ENCODE measurements at regions not wholly inside any gene's neighbourhood (a gene's known extent, or its start where the extent isn't known, plus 50 kb on each side); places are given as distances from the start of the nearest gene placed in this dataset.

DNA sequence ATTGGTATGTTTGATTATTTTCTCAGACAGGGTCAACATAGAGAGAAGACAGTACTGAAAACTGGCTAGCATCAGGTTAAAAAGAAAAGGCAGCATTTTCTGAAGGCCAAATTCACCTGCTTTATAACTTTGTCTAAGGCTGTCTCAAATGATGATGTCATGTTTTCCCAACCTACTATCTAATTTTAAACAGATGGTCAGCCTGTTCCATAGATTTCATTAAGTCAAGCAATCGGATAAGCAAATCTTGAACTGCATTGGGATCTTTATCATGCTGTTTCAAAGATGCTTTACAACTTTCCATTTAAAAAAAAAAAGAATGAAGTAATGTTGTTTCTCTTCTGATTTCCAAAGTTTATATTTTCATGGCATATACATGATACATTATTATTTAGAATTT, 56.3 kb upstream of the SPOPL start:
- Histone ChIP-seq H3K4me3 (ENCODE audit: low read depth, low read length) (no peak overlapping the region), H3K27ac (ENCODE audit: low read depth, low read length) (no peak overlapping the region), H3K27me3 (ENCODE audit: control insufficient read depth, insufficient read depth, low read length) (no peaks in the 10 kb centered on the region), H3K9me3 (ENCODE audit: control insufficient read depth, insufficient read depth, low read length) (no peaks in the 10 kb centered on the region)
- no peak for DNase-seq (ENCODE audit: low read depth, low spot score)
- ChIA-PET POLR2A (no interaction called here), CTCF (no interaction called here)
- no peak for TF ChIP-seq CTCF (IDR thresholded peaks at IDR 0.05; ENCODE audit: low read depth, low read length)

DNA sequence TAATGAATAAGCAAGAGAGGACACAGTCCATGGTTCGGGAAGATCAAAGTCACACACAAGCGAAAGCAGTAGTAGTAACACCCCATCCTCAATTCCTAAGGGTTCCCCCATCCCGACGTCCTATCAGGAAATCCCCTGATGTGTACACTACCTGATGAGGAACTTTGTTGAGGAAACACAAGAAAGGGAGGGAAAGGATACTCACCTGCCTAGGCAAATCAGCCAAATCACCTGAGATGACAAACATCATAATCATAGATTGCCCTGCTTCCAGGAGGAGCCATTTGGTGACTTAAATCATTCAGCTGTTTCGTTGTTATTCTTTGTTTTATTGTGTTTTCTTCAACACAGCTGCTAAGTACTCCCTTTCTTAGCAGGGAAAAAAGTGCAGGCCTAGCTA, 55.5 kb upstream of the SPOPL start:
- POLR2A ChIA-PET = no interaction called here
- CTCF ChIA-PET = no interaction called here

DNA sequence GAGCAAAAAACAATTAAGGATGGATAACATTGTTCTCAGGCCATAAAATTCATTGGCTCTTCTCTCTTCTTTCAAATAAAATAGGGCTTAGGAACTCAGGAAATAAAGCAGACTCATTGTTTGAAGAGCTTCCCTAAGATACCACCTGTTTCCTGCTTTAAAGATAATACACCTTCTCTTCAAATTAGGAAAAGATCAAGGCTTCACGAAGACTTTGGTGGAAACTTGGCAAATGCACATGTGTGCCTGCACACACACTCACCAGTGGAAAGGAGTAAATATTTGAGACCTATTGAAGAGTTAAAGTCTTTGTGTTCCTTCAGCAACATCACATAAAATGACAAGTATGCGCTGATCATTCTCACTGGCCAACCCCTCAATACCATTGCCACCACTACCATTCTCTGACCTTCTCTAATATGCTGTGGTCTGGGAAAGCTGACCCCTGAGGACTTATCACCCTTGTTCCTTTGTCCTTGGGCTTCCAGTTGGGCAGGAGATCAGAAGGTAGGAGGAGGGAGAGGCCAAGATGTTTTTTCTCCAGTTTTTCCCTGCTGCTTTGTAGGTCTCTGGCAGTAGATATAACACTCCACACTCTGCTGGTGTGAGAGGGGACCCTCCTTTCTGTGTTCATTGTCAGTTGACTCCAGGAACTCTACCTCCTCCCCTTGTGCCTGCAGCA, 53.5 kb upstream of the SPOPL start:
- TF ChIP-seq CTCF (IDR thresholded peaks at IDR 0.05; ENCODE audit: low read depth, low read length) = no peak
- ChIA-PET POLR2A (no interaction called here), CTCF (no interaction called here)
- no peak for DNase-seq (ENCODE audit: low read depth, low spot score)
- Histone ChIP-seq H3K27me3 (ENCODE audit: control insufficient read depth, insufficient read depth, low read length) (no peaks in the 10 kb centered on the region), H3K27ac (ENCODE audit: low read depth, low read length) (no peak overlapping the region), H3K4me3 (ENCODE audit: low read depth, low read length) (no peak overlapping the region), H3K9me3 (ENCODE audit: control insufficient read depth, insufficient read depth, low read length) (no peaks in the 10 kb centered on the region)

More for the DNA sequence above, 55.5 kb upstream of the SPOPL start:
- Histone ChIP-seq H3K9me3 (ENCODE audit: control insufficient read depth, insufficient read depth, low read length) (no peaks in the 10 kb centered on the region), H3K27ac (ENCODE audit: low read depth, low read length) (no peak overlapping the region), H3K4me3 (ENCODE audit: low read depth, low read length) (no peak overlapping the region), H3K27me3 (ENCODE audit: control insufficient read depth, insufficient read depth, low read length) (no peaks in the 10 kb centered on the region)
- no peak for TF ChIP-seq CTCF (IDR thresholded peaks at IDR 0.05; ENCODE audit: low read depth, low read length)
- no peak for DNase-seq (ENCODE audit: low read depth, low spot score)
